Stimulated activated CD4-positive, alpha-beta T cell treated with anti-CD3 and anti-CD28 coated beads, Interleukin-1b, Interleukin-23, amount 100 ng/mL, for 48 hours (primary cell): ENCODE measurements at regions not wholly inside any gene's neighbourhood (a gene's known extent, or its start where the extent isn't known, plus 50 kb on each side); places are given as distances from the start of the nearest gene placed in this dataset.

ENCODE experiments used
- DNase-seq: peaks from one replicate; pipeline ENCODE4 v3.0.0-alpha.2; 2020

DNA sequence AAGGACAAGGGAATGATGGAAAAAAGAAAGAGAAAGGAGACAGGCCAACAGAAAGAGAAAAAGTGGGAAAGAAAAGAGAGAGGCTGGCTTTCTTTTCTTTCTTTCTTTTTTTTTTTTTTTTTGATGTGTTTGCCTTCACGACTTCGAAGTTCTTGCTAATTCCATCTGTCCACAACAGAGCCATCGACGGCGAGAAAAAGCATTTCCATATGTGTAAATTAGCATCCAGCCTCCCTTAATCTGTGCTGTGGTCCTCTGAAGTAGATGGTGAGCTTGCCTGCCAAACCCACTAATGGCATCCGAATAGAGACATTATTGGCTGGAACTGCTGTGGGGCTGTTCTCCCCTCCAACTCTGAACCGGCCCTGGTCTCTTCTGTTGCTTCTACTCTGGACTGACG lies 997.4 kb downstream of the BCL11B start:
- no peak for DNase-seq

DNA sequence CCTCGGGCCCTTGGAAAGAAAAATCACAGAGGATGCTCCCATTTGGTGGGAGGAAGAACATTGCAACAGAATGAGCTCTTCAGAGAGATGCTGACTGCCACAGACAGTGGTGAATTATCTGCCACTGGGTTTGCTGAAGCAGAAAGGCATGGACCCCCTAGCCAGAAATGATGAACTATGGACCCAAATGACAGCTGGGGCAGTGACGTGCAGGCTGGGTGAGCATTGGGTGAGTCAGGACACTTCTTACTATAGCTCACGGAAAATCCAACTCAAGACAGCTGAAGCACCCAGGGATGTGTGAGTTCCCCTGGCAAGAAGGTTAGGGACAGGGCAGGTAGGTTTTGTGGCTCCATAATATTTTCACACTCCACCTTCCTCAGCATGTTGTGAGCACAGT lies 993.2 kb downstream of the BCL11B start:
- no peak for DNase-seq

DNA sequence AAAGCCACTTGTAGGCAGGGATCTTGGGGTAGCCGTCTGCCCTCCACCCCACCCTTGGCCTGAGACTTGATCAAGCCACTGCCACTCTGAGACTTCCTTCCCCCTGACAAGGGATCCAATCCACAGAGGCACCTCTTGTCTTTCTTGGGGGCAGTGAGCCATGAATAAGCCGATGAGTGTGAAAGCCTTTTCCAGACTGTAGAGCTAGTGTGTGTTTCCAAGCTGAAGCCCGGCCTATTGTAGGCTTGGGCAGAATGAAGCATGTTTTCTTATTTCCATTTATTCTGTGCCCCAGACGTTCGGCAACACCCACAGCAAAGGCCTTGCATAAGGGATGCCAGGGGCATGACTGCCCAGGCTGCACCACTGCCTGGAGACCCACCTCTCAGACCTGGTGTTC lies 991.6 kb downstream of the BCL11B start:
- no peak for DNase-seq

DNA sequence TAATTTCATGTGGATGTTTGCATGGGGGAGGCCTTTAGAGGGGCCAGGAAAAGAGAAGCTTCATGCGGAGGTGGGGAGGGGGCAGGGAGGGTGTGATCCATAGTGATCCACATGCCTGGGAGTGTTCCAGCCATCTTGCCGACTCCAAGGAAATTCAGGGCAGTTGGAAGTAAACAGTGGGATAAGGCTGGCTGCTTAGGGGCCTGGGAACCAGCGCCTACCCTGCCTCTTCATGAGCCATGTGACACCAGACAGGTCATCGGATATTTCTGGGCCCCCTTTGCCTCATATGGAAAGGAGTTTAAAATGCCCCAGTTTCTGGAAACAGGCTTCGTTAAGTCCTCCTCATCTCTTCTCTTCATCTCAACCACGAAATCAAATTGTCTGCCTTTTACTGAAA lies 983.2 kb downstream of the BCL11B start:
- DNase-seq = no peak

DNA sequence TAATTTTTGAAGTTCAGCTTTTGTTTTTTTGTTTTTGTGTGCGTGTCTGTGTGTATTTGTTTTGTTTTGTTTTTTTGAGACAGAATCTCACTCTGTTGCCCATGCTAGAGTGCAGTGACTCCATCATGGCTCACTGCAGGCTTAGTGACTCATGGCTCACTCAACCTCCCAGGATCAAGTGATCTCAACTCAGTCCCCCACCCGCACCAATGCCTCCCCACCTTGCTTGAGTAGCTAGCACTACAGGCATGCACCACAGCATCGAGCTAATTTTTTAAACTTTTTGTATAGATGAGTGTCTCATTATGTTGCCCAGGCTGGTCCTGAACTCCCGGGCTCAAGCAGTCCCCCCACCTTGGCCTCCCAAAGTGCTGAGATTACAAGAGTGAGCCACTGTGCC lies 981.4 kb downstream of the BCL11B start:
- DNase-seq = peak; percentile 37

DNA sequence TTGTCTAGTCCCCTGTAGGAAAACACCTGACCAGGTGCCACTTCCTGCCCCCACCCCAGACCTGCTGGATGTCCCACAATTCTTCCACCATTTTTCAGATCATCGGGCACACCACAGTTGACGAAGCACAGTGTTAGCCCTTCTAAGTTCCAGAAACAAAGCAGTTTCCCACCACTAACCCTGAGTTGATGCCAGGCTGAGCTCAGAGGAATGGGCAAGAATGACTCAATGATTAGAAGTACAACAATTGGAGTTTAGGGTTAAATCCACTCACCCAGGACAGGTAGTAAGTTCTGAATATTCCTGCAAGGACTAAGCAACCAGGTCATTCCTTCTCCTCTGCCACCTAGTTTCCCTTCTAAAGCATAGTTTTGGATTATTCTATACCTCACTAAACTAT lies 979.8 kb downstream of the BCL11B start:
- no peak for DNase-seq

DNA sequence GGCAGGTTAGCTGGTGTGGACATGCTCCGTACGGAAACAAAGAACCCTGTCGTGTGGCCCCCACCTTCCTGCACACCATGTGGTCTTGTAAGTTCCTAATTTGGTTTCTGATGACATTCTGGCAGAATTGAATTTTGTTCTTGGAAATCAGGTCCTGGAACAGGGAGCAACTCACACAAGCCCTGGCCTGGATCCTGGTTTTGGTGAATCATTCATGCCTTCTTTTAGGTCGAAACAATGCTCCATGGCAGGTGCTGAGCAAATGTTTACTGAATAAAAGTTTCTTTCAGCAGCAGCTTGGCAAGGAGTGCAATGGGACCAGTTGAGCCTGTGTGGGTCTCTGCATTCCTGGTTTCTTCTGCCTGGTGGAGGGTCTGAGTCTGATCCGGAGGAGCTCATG lies 978.4 kb downstream of the BCL11B start:
- no peak for DNase-seq

DNA sequence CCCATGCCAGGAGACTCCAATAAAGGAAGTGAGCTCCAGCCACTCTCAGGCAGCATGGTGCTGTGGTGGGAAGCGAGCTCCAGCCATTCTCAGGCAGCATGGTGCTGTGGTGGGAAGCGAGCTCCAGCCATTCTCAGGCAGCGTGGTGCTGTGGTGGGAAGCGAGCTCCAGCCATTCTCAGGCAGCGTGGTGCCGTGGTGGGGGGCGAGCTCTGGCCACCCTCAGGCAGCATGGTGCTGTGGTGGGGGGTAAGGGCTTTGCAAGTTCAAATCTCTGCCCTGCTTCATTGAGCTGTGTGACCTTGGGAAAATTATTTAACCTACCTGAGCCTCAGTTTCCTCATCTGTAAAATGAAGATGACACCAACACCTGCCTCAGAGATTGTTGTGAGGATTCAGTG lies 975.1 kb downstream of the BCL11B start:
- no peak for DNase-seq

DNA sequence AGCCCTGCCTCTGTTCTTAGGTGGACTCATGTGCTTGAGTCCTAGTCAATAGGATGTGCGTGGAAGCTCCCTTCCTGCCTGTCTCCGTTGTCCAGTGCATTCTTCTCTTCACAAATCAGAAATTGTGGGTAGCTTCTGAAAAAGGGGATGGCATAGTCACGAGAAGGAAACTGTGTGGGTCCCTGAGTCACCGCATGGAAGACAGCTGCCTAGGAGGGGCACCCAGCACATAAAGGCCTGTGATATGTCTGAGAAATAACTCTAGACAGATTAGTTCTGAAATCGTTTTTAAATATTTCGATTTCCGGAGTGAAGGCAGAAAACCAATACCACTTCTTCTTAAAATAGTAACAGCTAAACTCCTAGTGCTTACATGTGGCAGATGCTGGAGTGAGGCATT lies 974.4 kb downstream of the BCL11B start:
- DNase-seq = no peak

DNA sequence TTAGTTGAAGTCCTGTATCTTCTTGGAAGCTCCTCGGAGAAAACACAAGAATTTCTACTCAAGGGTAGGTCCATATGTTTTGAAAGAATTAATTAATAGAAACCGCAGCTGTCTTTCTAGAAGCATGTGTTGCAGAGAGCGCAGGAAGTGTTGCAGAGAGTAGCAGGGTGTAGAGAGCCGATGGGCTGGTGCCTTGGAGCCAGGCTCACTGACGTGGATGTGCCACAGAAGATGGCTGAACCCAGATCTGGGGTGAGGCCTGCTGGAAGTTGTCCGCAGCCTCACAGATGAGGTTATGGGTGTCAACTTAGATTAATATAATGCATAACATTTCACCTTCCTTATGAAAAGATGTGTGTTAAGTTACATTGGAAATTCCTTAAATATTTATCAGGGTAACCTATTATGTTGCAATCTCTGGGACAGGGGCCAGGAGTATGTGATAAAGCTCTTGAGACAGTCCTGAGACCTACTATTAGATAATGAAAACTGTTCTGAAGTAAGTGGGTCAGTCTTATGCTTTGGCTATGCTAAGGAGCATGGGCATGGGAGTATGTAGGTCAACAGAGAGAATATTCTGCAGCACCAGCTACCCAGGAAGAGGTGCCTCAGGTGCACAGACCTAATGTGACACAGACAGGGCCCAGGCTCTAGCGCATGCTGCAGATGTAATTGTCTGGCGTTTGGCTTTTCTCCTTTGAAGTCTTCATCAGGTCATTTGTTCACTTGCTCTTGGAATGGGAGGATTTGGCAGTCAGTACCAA lies 973.3 kb downstream of the BCL11B start:
- no peak for DNase-seq

DNA sequence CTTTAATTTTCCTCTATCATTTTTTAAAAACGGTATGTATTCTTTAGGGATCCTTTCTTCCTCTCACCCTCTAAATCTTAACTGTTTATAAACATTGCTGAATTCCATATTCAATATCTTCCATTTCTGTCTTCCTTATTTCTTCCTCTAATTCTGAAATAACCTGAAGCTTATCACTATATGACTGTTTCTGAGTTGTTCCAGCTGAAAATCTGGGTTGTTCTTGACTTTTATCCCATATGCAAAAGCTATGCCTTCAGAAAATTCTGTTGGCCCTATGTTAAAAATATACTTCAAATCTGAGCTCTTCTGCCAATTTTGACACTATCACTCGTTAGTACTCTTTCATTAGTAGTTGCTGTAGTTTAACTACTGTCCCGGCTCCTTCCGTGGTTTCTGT lies 970.3 kb downstream of the BCL11B start:
- DNase-seq = no peak

DNA sequence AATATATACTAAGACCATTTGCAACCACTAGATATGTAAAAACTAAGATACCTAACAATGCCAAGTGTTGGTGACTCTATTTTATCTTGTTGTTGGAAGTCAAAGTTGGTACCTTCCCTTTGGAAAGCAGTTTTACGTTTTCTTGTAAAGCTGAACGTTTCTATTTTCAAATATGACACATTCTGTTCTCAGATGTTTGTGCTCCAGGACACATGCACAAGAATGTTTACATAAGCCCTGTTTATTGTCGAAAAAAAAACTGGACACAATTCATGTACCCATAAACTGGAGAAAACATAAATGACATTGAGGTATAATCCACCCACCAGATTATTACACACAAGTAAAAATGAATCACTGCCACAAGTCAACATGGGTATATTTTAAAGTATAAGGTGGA lies 967.4 kb downstream of the BCL11B start:
- no peak for DNase-seq

DNA sequence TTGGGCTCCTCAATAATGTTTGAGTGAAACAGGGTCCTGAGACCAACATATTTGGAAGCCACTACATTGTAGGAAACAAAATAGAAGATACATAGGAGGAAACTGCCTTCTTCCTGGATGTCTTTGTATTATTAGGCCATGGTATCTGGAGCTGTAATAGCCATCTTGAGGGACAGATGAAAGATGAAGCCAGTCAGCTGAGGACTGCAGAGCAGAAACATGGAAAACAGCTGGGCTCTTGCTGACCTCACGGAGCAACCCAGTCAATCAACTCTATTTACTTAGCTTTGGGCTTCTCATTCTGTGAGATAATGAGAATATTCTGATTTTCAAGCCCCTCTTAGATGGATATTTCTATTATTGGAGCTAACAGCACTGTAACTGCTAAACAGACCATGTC lies 962.4 kb downstream of the BCL11B start:
- no peak for DNase-seq

DNA sequence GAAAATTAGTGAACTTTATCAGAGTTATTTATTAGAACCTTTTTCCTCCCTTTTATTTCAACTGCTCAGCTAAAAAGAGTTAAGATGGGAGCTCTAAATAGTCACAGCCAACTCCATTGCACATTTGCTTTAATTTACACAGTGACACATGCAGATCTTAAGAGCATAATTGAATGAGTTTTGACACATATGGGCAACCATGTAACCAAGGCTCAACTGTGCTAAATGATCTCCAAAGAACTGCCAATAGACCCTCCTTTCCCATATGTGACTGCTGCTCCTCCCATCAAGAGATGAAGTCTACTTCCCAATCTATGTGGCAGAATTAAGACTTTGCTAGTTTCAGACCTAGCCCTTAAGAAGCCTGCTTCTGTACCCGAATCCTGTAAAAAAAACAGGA lies 960.0 kb downstream of the BCL11B start:
- DNase-seq = no peak

DNA sequence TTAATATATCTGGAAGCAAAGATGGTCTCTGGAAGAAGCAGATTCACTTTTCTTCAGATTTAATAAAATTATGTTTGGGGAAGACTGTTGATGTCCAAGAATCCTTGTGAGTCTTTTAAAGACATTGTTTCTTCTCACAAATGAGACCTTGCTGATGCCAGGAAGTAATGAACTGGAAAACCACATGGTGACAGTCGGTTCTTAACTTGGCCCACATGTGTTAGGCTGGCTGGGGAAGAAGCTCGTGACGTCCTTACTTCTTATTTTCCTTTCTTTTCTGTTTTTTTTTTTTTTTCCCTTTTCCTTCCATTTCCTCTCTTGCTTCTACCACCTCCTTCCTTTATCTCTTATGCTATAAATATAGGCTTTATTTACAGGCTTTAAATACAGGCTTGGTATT lies 950.2 kb downstream of the BCL11B start:
- DNase-seq = no peak

DNA sequence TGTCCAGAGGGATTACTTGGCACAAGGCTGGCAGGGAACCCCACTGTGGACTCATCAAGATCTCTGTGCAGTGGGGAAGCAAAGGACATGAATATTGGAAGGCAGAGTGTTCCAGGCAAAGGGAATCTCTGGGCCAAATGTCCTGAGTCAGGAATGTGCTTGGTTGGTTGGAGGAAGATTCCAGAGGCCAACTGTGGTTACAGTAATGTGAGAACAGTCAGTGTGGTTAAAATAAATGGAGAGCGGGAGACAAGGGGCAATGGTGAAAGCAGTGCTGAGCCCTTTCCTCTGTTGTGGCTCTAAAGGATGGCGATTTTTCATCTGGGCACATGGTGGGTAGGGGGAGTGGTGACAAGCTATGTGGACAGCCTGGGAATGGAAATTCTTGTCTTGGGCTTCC lies 948.2 kb downstream of the BCL11B start:
- no peak for DNase-seq

DNA sequence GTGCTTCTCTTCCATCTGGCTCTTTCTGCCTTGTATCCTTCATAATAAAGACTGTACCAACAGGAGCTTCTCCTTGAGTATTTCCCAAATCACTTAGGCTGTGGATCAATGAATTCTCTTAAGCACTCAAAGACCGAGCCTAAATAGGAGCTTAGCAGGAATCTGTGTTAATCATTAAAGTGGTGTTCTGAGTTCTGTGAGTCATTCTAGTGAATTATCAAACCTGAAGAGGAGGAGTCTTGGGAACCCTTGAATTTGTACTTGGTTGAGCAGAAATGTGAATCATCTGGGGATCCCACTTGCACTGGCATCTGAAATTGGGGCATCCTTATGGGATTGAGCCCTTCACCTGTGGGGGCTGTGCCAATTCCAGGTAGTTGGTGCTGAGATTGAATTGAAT lies 946.2 kb downstream of the BCL11B start:
- DNase-seq = no peak

DNA sequence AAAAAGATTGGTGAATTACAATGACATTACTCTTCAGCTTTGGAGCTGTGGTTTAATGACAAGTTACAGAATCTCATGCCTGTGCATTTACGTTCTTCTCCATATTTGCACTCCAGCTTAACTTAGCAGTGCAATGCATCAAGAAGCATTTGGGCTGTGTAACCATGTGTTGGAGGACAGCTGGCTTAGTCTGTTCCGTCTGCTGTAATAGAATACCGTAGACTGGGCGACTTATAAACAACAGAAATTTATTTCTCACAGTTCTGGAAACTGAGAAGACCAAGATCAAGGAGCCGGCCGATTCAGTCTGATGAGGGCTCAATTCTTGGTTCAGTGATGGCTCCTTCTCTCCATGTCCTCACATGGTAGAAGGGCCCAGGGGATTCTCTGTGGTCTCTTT lies 943.5 kb downstream of the BCL11B start:
- DNase-seq = no peak

DNA sequence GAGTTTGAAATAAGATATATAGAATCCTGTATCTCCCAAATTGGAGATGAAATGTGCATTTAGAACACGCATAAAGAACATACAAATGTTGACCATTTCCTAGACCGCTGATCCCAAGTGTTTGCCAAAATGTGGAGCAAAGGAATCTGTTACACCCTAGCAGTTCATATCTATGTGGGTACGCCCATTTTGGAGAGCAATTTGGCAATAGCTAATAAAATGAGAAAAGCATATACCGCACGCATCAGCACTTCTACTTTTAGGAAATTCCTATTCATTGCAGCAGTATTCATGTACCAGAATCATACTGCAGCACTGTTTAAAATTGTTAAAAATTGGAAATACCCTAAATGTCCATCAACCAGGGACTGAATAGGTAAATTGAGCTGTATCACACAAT lies 937.8 kb downstream of the BCL11B start:
- no peak for DNase-seq

DNA sequence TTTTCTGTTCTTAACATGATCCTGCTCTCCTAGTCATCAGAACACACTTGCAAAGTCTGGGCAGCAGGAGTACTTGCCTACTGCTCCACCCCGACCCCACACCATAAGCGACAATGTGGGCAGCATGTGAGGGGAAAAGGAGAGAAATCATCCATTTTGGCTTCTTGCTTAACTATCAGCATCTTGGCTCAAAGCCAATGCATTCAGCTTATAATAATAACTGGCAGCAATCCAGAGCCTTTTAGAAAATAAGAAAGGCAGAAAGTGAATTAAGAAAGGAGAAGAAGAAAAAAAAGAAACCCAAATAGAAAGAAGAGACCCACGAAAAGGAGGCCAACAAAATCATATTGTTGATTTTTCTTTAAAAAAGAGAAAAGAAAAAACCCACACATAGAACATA lies 930.8 kb downstream of the BCL11B start:
- DNase-seq = no peak

DNA sequence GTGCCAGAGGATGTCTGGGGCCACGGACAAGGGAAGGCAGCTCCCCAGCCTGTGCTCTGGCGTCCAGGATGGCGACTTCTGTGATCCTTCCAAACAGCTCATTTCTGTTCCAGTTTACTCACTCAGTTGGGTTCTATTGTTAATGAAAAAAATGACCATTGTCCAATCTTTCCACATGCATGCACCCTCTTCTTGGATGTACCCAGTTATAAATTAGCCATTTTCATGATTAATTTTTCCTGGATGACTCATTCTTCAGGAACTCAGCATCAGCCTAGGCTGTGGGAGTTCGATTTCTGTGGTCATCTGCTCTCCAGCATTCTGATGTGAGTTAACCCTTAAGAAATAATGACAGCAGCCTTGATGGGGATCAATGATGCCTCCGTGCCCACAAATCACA lies 926.8 kb downstream of the BCL11B start:
- DNase-seq = no peak

DNA sequence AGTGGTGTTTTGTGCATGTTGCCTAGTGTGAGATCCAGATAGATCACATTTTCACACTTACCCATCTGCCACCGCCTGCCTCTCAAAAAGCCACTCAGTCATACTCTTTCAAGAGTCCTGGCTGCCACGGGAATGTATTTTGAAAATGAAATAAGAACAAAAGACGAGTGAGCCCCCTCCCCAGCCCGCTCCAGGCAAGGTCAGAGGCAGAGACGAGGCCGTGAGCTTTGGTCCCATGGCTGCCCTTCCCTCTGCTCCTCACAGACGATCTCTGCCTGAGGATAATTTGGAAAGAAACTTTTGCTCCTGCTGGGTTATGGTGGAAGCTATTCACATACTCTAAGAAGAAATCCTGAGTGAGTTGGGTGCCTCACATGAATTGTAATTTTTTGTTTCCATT lies 924.3 kb downstream of the BCL11B start:
- DNase-seq = no peak

DNA sequence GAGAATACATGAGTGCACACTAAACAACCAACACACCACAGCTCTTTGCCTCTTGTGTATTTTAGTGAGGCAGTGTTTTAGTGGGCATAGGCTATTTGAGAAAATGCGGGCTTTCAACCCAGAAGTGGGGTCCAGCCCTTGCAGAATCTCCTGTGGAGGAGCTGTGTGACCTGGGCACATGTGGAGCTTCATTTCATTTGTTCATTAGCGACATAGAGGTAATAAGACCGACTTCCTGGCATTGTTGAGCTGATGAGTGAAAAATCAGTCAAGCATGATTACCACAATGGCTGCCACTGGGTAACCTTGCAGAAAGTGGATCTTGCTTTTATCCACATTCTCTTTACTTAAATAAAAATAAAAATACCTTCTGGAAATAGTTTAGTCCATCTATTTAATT lies 923.5 kb downstream of the BCL11B start:
- no peak for DNase-seq

DNA sequence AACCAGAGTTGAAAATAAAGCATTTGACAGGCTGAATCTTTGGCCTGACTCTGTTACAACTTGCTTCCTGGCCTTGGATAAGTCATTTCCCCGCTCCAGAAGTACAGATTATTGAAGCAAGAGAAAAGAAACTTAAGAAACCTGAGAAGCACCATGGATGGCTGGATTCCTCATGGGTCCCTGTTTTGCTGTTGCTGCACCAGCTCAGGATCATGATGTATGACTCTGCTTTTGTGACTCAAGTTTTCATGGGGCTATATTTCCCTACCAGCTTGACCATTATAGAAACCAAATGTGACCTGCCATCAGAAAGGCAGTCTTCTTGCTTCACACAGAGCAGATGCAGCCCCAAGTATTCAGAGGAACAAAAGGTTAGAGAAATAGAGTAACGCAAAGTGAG lies 921.8 kb downstream of the BCL11B start:
- DNase-seq = no peak

DNA sequence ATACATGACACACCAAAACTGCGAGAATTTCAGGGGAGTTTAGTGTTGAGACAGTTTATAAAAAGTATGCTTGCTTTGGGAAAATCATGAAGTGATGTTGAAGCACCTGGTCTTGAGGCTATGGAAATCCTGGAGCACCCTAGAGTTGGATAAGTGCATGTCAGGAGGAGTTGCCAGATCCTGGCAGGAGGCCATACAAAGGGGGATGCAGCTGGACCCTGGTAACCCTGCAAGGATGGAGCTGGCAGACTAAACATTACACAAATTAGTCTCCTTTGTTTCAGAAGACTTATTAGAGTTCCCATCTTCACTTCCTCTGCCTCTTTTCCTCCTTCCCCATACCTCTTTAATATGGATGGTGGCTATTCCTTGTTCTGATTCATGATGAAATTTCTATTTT lies 907.0 kb downstream of the BCL11B start:
- no peak for DNase-seq

DNA sequence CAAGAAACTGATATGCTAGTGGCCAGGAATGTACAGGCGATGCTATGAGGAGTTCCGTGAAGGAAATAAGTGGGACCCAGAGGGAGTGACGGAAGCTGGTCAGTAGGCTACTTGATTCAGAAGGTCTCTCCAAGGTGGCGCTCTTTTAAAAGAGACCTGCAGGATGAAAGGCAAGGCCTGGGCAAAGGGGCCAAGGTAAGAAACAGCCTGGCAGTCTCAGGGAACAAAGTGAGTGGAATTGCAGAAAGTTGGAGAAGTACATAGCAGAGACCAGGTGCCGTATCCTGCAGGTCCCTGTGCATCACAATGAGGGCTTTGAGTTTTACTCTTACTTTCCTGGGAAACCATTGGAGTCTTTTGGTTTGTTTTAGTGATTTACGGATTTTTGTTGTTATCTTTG lies 905.6 kb downstream of the BCL11B start:
- no peak for DNase-seq
